ENCODE measurements at regions not wholly inside any gene's neighbourhood (a gene's known extent, or its start where the extent isn't known, plus 50 kb on each side); places are given as distances from the start of the nearest gene placed in this dataset.

- DNase-seq (no peak), ATAC-seq (no peak)
- in situ Hi-C loops (cut with MboI; ENCODE audit: low sequenced_read_pairs in 4 of 4) (no loop called here), intact Hi-C loops (cut with DNase I; ENCODE audit: low total_unique reads) (no loop called here)
- H3K4me3 ChIP-seq, result no peak overlapping the region
- H3K9me3 ChIP-seq, result no peaks in the 10 kb centered on the region
- TF ChIP-seq, protein P1, sequence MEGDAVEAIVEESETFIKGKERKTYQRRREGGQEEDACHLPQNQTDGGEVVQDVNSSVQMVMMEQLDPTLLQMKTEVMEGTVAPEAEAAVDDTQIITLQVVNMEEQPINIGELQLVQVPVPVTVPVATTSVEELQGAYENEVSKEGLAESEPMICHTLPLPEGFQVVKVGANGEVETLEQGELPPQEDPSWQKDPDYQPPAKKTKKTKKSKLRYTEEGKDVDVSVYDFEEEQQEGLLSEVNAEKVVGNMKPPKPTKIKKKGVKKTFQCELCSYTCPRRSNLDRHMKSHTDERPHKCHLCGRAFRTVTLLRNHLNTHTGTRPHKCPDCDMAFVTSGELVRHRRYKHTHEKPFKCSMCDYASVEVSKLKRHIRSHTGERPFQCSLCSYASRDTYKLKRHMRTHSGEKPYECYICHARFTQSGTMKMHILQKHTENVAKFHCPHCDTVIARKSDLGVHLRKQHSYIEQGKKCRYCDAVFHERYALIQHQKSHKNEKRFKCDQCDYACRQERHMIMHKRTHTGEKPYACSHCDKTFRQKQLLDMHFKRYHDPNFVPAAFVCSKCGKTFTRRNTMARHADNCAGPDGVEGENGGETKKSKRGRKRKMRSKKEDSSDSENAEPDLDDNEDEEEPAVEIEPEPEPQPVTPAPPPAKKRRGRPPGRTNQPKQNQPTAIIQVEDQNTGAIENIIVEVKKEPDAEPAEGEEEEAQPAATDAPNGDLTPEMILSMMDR (IDR thresholded peaks at IDR 0.05 in 4 of 5, conservative IDR thresholded peaks at IDR 0.05 in 1 of 5), result no peak
- no peak for TF ChIP-seq POLR2A (IDR thresholded peaks at IDR 0.05)
- H3K36me3 ChIP-seq, result no peaks in the 10 kb centered on the region
- no peaks in the 10 kb centered on the region for H3K27me3 ChIP-seq
- no peaks in the 10 kb centered on the region for H3K4me1 ChIP-seq
- no peak overlapping the region for H3K27ac ChIP-seq
Observed at GRCh38 chr16:72226136-72226535, 54.2 kb upstream of the PMFBP1 start.

DNA sequence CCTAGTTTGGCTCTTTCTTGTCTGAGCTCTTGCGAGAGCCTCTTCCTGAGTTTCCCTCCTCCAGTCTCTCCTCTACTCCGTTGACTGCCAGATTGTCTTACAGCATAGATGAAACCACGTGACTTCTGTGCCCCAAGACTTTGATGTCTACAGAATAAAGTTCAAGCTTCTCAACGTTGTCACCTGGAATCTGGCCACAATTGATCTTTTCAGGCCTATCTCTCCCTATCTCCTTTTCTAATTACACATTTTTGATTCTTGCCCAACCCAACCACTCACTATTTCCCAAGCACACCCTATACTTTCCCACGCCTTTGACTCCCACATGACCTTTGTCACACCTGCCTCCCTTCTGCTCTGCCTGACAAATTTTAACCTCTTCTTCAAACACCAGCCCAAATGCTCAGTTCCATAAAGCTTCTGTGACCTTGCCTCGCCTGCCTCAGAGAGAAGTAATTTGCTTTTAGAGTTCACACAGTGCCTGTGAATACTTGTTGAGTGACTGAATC is 52.4 kb upstream of the PMFBP1 start:
- DNase-seq (no peak), ATAC-seq (no peak)
- Histone ChIP-seq H3K27ac (no peak overlapping the region), H3K4me3 (no peak overlapping the region), H3K36me3 (no peaks in the 10 kb centered on the region), H3K9me3 (no peaks in the 10 kb centered on the region), H3K27me3 (no peaks in the 10 kb centered on the region), H3K4me1 (no peaks in the 10 kb centered on the region)
- TF ChIP-seq, protein P1 (IDR thresholded peaks at IDR 0.05 in 4 of 5, conservative IDR thresholded peaks at IDR 0.05 in 1 of 5), result no peak
- no peak for TF ChIP-seq POLR2A (IDR thresholded peaks at IDR 0.05)
- intact Hi-C loops (cut with DNase I; ENCODE audit: low total_unique reads) (no loop called here), in situ Hi-C loops (cut with MboI; ENCODE audit: low sequenced_read_pairs in 4 of 4) (no loop called here)

- intact Hi-C loops (cut with DNase I; ENCODE audit: low total_unique reads), result no loop called here
- Histone ChIP-seq H3K27me3 (no peaks in the 10 kb centered on the region), H3K4me3 (no peak overlapping the region), H3K9me3 (no peaks in the 10 kb centered on the region), H3K4me1 (no peaks in the 10 kb centered on the region), H3K36me3 (no peaks in the 10 kb centered on the region), H3K27ac (no peak overlapping the region)
- TF ChIP-seq, protein P1 (IDR thresholded peaks at IDR 0.05 in 4 of 5, conservative IDR thresholded peaks at IDR 0.05 in 1 of 5), result no peak
- no peak for TF ChIP-seq POLR2A (IDR thresholded peaks at IDR 0.05)
- ATAC-seq, result no peak
- in situ Hi-C loops (cut with MboI; ENCODE audit: low sequenced_read_pairs in 4 of 4), result no loop called here
- DNase-seq, result no peak
Observed at GRCh38 chr16:72222503-72222902, 50.5 kb upstream of the PMFBP1 start.
